ENCODE measurements at regions not wholly inside any gene's neighbourhood (a gene's known extent, or its start where the extent isn't known, plus 50 kb on each side); places are given as distances from the start of the nearest gene placed in this dataset.

- Histone ChIP-seq H2BK15ac (ENCODE audit: low read depth, low read length) (no peak overlapping the region), H3K4ac (ENCODE audit: low read depth, low read length) (no peak overlapping the region), H3K18ac (ENCODE audit: insufficient read length, low read depth, low read length) (no peak overlapping the region), H4K8ac (replicated peaks; ENCODE audit: insufficient read length, low read depth, low read length) (no peak overlapping the region), H4K91ac (ENCODE audit: insufficient read length, low read depth, low read length) (no peak overlapping the region), H2BK12ac (ENCODE audit: insufficient read length, low read depth, low read length) (no peak overlapping the region), H3T11ph (ENCODE audit: low read length) (no peak overlapping the region), H4K5ac (ENCODE audit: insufficient read length, low read depth, low read length) (no peak overlapping the region), H3K79me1 (ENCODE audit: insufficient read depth, low read depth, low read length, poor library complexity, severe bottlenecking) (no peaks in the 10 kb centered on the region), H3K14ac (ENCODE audit: insufficient read depth, low read length) (no peak overlapping the region), H2BK120ac (ENCODE audit: low read depth, low read length, poor library complexity, severe bottlenecking) (no peak overlapping the region), H3K4me2 (ENCODE audit: insufficient read depth, insufficient read length, low read length) (no peak overlapping the region), H2AFZ (ENCODE audit: low read length) (no peak overlapping the region), H3K23ac (ENCODE audit: insufficient read length, low read depth, low read length) (no peak overlapping the region), H3K9ac (ENCODE audit: extremely low read depth, insufficient read length, low read length) (no peak overlapping the region), H3K23me2 (ENCODE audit: insufficient read length, low read depth, low read length, poor library complexity, severe bottlenecking) (no peaks in the 10 kb centered on the region), H3K27me3 (ENCODE audit: insufficient read depth, low read length) (no peaks in the 10 kb centered on the region), H2BK5ac (ENCODE audit: insufficient read length, low read length) (no peak overlapping the region), H3K9me3 (ENCODE audit: control insufficient read depth, low read depth, low read length) (no peaks in the 10 kb centered on the region), H3K79me2 (ENCODE audit: insufficient read depth, low read length) (no peaks in the 10 kb centered on the region), H4K20me1 (ENCODE audit: control insufficient read depth, insufficient read depth, insufficient read length) (no peaks in the 10 kb centered on the region), H3K56ac (ENCODE audit: insufficient read length, low read depth, low read length) (no peak overlapping the region), H2AK5ac (ENCODE audit: insufficient read length, low read length) (no peak overlapping the region), H3K4me1 (ENCODE audit: insufficient read depth, low read length) (no peaks in the 10 kb centered on the region), H3K27ac (ENCODE audit: insufficient read length, low read depth, low read length) (no peak overlapping the region), H2BK20ac (ENCODE audit: low read depth, low read length, poor library complexity, severe bottlenecking) (no peak overlapping the region)
- no CpG with 5 or more reads among the region's 2 CpGs for WGBS (ENCODE audit: extremely low coverage, insufficient read length, low lambda C conversion rate)
- no peak for DNase-seq
- no peak overlapping the region for H3K27ac Mint-ChIP-seq
- no peaks in the 10 kb centered on the region for H3K4me1 Mint-ChIP-seq
- H3K36me3 Mint-ChIP-seq (ENCODE audit: insufficient read depth in 1 of 3, low read depth in 3 of 3), result peaks cover 0 to 6% (median 2%) of the 10 kb centered on the region in 3 experiments; a peak in 2 of 7 replicates
- no peak overlapping the region for H3K4me3 Mint-ChIP-seq
- peaks cover 4 to 9% of the 10 kb centered on the region in 2 experiments; a peak in 4 of 5 replicates for H3K9me3 Mint-ChIP-seq
- H3K27me3 Mint-ChIP-seq (ENCODE audit: low read depth), result no peaks in the 10 kb centered on the region
- no peak for TF ChIP-seq CTCF (conservative IDR thresholded peaks at IDR 0.05)
Observed at GRCh38 chr10:107340326-107340725, 175.8 kb upstream of the SORCS1 start.

All from H9 (cell line).